Gastrocnemius medialis (tissue), 4 donors: ENCODE measurements at regions not wholly inside any gene's neighbourhood (a gene's known extent, or its start where the extent isn't known, plus 50 kb on each side); places are given as distances from the start of the nearest gene placed in this dataset.

Source experiments
- ATAC-seq, 2 donors: fragments of 150-250 bp; one replicate each; pipeline ENCODE4 v1.9.1; 2016
- DNase-seq, 2 donors: peaks; one replicate each; pipeline ENCODE4 v3.0.0-alpha.2; 2019
- H3K27ac ChIP-seq, 4 donors: fragments of 200-600 bp; sonication (generic); 1 replicate in 1 of 4; 2 replicates in 3 of 4; pipeline ENCODE4 v1.5.1; 2016 to 2018; ENCODE audit warnings: mild to moderate bottlenecking in 2 of 4, moderate library complexity in 1 of 4
- H3K27me3 ChIP-seq, 3 donors: fragments of 200-600 bp; sonication (generic) in 2 of 3; 1 replicate in 1 of 3; 2 replicates in 2 of 3; pipeline versions ENCODE4 v1.5.1 to v1.6.0; 2016 to 2019; ENCODE audit warnings: mild to moderate bottlenecking in 1 of 3, moderate library complexity in 1 of 3
- H3K36me3 ChIP-seq, 2 donors: fragments of 200-600 bp; sonication (generic) in 1 of 2; one replicate each; pipeline ENCODE4 v1.5.1; 2017 to 2018
- H3K4me1 ChIP-seq, 2 donors: fragments of 200-600 bp; sonication (generic) in 1 of 2; one replicate each; pipeline ENCODE4 v1.5.1; 2016 to 2017; ENCODE audit warnings: mild to moderate bottlenecking in 2 of 2
- H3K4me3 ChIP-seq, 4 donors: fragments of 200-600 bp; sonication (generic) in 3 of 4; 1 replicate in 1 of 4; 2 replicates in 3 of 4; pipeline ENCODE4 v1.5.1; 2016 to 2019; ENCODE audit warnings: mild to moderate bottlenecking in 2 of 4
- H3K9me3 ChIP-seq, 3 donors: fragments of 200-600 bp; sonication (generic) in 2 of 3; 1 replicate in 1 of 3; 2 replicates in 2 of 3; pipeline ENCODE4 v1.5.1; 2016 to 2019
- POLR2A ChIP-seq, 2 donors: fragments of 450-650 bp; IDR thresholded peaks; one replicate each; pipeline ENCODE4 v1.6.1; 2017; ENCODE audit warnings: antibody characterized with exemption in 2 of 2, mild to moderate bottlenecking in 2 of 2, moderate library complexity in 2 of 2
- in situ Hi-C, 4 donors: fragments of 200-750 bp; cut with MboI; loops; one replicate each; pipeline versions ENCODE4 v1.15.0 to v1.8.0; 2017; ENCODE audit warnings: low sequenced_read_pairs in 4 of 4
- intact Hi-C: fragments of 100-400 bp; cut with DNase I; formaldehyde crosslinking; loops from one replicate; pipeline ENCODE4 v1.15.1; 2023; ENCODE audit warnings: low total_unique reads
- TF ChIP-seq, protein P1 (sequence below), 5 experiments: fragments of 450-650 bp in 3 of 5; fragments of 200-600 bp in 2 of 5; sonication (generic) in 2 of 5; IDR thresholded peaks in 4 of 5; conservative IDR thresholded peaks in 1 of 5; 1 replicate in 4 of 5; 2 replicates in 1 of 5; pipeline ENCODE4 v1.5.1; 2016 to 2019; ENCODE audit warnings: antibody characterized with exemption in 5 of 5, mild to moderate bottlenecking in 3 of 5, moderate library complexity in 3 of 5

DNA sequence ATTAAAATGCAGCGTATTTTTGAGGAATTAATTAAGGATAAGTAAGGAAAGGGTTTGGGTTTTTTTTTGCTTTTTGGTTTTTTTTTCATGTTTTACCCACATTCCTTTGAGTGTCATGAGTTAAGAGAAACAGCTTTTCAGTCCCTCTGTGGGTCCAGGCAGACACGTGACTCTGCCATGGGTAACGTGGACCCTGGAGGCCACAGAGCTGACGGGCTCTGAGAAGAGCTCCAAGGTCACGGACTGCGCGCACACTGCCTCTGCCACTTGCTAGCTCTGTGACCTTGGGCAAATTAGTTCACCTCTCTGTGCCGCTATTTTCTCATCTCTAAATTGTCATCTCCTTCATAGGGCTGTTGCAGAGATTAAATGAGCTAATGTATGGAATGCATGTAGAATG, 588.2 kb upstream of the CDH11 start:
- no peaks in the 10 kb centered on the region for H3K36me3 ChIP-seq
- no peaks in the 10 kb centered on the region for H3K4me1 ChIP-seq
- H3K27me3 ChIP-seq = no peaks in the 10 kb centered on the region
- no peak for TF ChIP-seq POLR2A (IDR thresholded peaks at IDR 0.05)
- TF ChIP-seq, protein P1, sequence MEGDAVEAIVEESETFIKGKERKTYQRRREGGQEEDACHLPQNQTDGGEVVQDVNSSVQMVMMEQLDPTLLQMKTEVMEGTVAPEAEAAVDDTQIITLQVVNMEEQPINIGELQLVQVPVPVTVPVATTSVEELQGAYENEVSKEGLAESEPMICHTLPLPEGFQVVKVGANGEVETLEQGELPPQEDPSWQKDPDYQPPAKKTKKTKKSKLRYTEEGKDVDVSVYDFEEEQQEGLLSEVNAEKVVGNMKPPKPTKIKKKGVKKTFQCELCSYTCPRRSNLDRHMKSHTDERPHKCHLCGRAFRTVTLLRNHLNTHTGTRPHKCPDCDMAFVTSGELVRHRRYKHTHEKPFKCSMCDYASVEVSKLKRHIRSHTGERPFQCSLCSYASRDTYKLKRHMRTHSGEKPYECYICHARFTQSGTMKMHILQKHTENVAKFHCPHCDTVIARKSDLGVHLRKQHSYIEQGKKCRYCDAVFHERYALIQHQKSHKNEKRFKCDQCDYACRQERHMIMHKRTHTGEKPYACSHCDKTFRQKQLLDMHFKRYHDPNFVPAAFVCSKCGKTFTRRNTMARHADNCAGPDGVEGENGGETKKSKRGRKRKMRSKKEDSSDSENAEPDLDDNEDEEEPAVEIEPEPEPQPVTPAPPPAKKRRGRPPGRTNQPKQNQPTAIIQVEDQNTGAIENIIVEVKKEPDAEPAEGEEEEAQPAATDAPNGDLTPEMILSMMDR (IDR thresholded peaks at IDR 0.05 in 4 of 5, conservative IDR thresholded peaks at IDR 0.05 in 1 of 5) = no peak
- H3K4me3 ChIP-seq = no peak overlapping the region
- in situ Hi-C loops = no loop called here
- ATAC-seq (no peak), DNase-seq (no peak)
- no peaks in the 10 kb centered on the region for H3K9me3 ChIP-seq
- intact Hi-C loops = no loop called here
- no peak overlapping the region for H3K27ac ChIP-seq

DNA sequence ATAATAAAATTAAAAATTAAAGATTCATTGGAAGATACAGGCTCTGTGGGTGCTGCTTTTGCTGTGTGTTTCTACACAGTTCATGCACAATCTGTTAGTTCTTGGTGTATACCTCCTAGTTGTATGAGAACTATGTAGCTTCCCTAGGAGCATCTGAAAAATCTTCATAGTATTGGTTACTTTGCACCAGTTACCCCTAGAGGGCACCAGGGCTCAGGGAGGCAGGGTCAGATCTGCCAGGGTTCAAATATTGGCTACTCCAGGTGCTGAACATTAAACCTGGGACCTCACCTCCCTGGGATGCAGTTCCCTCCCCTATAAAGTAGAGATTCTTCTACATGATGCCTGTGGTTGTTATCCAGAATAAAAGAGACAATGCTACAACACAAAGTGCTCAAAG, 583.0 kb upstream of the CDH11 start:
- no peaks in the 10 kb centered on the region for H3K27me3 ChIP-seq
- ATAC-seq (no peak), DNase-seq (no peak)
- H3K4me1 ChIP-seq = no peaks in the 10 kb centered on the region
- H3K36me3 ChIP-seq = no peaks in the 10 kb centered on the region
- H3K9me3 ChIP-seq = no peaks in the 10 kb centered on the region
- no peak overlapping the region for H3K4me3 ChIP-seq
- TF ChIP-seq, protein P1 (IDR thresholded peaks at IDR 0.05 in 4 of 5, conservative IDR thresholded peaks at IDR 0.05 in 1 of 5) = no peak
- no peak overlapping the region for H3K27ac ChIP-seq
- intact Hi-C loops (no loop called here), in situ Hi-C loops (no loop called here)

DNA sequence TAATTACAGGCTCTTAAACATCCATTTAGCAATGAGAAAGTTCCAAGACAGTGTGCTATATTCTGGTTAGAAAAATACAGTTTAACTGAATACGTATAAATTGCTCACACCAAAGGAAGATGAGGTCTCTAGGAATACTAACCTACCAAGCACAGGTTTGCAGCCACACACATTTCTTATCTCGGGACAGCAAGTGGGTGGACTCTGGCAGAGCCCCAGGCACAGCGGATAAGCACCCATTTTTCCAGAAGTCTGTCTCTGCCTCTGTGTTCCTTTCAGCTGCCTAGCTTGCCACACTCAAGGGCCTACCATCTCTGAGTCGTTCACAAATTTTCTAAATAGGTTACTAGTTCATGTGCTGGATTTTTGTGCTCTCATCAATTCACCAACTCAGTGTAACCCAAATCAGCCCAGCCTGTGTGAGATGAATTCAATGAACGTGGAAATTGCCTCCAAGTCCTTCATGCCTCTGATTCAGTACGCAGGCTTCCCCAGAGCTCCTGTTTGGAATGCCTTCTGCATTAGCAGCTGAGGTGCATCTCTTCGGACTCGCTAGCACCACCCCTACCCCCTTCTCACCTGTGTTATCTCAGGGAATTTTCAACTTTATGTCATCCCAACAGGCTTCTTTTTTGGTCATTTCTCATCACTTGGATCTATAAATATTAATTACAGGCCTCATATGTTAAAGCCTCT, 581.0 kb upstream of the CDH11 start:
- DNase-seq (no peak), ATAC-seq (no peak)
- no peaks in the 10 kb centered on the region for H3K9me3 ChIP-seq
- no peak for TF ChIP-seq POLR2A (IDR thresholded peaks at IDR 0.05)
- TF ChIP-seq, protein P1 (IDR thresholded peaks at IDR 0.05 in 4 of 5, conservative IDR thresholded peaks at IDR 0.05 in 1 of 5) = no peak
- H3K36me3 ChIP-seq = no peaks in the 10 kb centered on the region
- intact Hi-C loops = no loop called here
- in situ Hi-C loops = no loop called here
- H3K4me3 ChIP-seq = no peak overlapping the region
- no peaks in the 10 kb centered on the region for H3K4me1 ChIP-seq
- H3K27ac ChIP-seq = no peak overlapping the region
- H3K27me3 ChIP-seq = no peaks in the 10 kb centered on the region

DNA sequence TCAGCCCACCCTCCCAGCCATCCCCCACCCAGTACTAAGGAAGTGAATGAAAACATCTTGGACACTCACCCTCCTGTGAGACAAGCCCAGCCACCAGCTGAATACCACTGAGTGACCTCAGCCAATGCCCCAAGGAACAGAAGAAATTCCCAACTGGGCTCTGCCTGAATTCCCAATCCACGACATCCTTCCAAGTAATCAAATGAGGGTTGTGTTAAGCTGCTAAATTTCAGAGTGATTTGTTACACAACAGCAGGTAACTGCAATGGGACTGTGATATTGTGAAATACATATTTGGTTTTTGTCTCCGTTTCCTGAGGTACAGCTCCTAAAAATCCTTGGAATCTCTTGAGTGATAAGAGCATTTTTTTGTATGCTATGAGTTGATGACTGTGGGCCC, 578.7 kb upstream of the CDH11 start:
- DNase-seq (no peak), ATAC-seq (no peak)
- H3K36me3 ChIP-seq = no peaks in the 10 kb centered on the region
- in situ Hi-C loops = no loop called here
- H3K27ac ChIP-seq = no peak overlapping the region
- H3K4me3 ChIP-seq = no peak overlapping the region
- H3K9me3 ChIP-seq = no peaks in the 10 kb centered on the region
- intact Hi-C loops = no loop called here
- no peaks in the 10 kb centered on the region for H3K27me3 ChIP-seq
- TF ChIP-seq POLR2A (IDR thresholded peaks at IDR 0.05) = no peak
- TF ChIP-seq, protein P1 (IDR thresholded peaks at IDR 0.05 in 4 of 5, conservative IDR thresholded peaks at IDR 0.05 in 1 of 5) = no peak
- no peaks in the 10 kb centered on the region for H3K4me1 ChIP-seq

DNA sequence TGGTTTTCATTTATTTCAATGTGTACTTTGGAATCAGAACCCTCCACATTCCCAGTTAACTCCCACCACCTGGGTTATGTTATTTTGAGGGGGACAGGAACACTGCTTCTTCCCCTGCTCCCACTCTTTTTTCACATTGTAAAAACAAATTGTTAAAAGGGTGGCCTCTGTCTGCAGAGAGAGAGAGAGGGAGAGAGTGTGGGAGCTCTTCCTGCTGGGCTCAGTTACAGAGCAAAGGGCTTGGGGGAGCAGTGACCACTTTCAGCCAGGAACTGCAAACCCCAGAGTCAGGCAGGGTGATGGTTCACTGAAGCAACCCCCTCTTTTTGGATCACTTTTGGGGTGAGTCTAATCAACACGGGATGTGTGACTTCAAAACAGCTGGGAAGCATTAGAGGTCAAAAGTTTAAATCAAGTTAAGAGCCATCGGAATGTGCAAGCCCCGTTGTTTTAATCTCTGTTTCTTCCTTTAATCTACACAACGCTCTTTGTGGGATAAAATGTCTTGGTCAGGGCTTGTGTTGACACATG, 577.0 kb upstream of the CDH11 start:
- H3K36me3 ChIP-seq = no peaks in the 10 kb centered on the region
- no peaks in the 10 kb centered on the region for H3K27me3 ChIP-seq
- H3K4me3 ChIP-seq = no peak overlapping the region
- intact Hi-C loops = no loop called here
- no peak overlapping the region for H3K27ac ChIP-seq
- TF ChIP-seq POLR2A (IDR thresholded peaks at IDR 0.05) = no peak
- TF ChIP-seq, protein P1 (IDR thresholded peaks at IDR 0.05 in 4 of 5, conservative IDR thresholded peaks at IDR 0.05 in 1 of 5) = no peak
- DNase-seq = no peak
- H3K9me3 ChIP-seq = no peaks in the 10 kb centered on the region
- H3K4me1 ChIP-seq = no peaks in the 10 kb centered on the region
- no peak for ATAC-seq
- in situ Hi-C loops = no loop called here
